ENCODE measurements at regions not wholly inside any gene's neighbourhood (a gene's known extent, or its start where the extent isn't known, plus 50 kb on each side); places are given as distances from the start of the nearest gene placed in this dataset.
A peak's percentile ranks its signal among the peaks of the same experiment; 100 is the strongest.
"Not testable (repeated sequence)": the region's sequence is repeated elsewhere in the genome, so short reads cannot be mapped to it uniquely, and the experiment has no call there.

DNA sequence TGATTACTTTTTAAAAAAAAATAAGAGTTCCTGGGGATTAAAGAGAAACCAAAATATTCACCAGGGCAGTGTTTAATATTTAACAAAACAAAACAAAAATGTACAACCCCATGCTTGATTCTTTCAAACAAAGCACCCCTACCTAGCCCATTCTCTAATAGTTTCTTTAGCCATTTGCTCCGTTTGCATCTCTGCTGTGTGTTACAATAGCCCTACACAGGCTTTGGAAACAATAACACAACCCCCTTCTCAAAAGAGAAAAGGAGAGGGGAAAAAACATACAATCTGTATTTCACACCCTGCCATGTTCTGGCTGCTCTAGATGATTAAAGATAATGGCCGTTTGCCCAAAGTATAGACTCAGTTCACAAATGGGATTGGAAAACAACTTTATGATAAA is 302.9 kb downstream of the CPS1 start:
- no peaks in the 10 kb centered on the region for H3K9me3 ChIP-seq (replicated peaks; ENCODE audit: control insufficient read depth, low read depth, low read length)
- no peak overlapping the region for H3K27ac ChIP-seq (ENCODE audit: low read length)
- H3K4me3 ChIP-seq (ENCODE audit: low read length), result no peak overlapping the region
- no peaks in the 10 kb centered on the region for H3K27me3 ChIP-seq (ENCODE audit: control insufficient read depth, insufficient read depth, low read length)
- no peaks in the 10 kb centered on the region for H3K36me3 ChIP-seq (ENCODE audit: control insufficient read depth, insufficient read depth, low read length)
- H3K4me1 ChIP-seq (ENCODE audit: control insufficient read depth, insufficient read depth, low read length), result no peaks in the 10 kb centered on the region
- DNase-seq, result no peak
- no CpG with 5 or more reads among the region's 2 CpGs for WGBS (ENCODE audit: insufficient coverage)

GRCh38 chr2:210860276-210860675 is 303.9 kb downstream of the CPS1 start:
- no peaks in the 10 kb centered on the region for H3K27me3 ChIP-seq (ENCODE audit: control insufficient read depth, insufficient read depth, low read length)
- no peaks in the 10 kb centered on the region for H3K4me1 ChIP-seq (ENCODE audit: control insufficient read depth, insufficient read depth, low read length)
- H3K36me3 ChIP-seq (ENCODE audit: control insufficient read depth, insufficient read depth, low read length), result no peaks in the 10 kb centered on the region
- H3K27ac ChIP-seq (ENCODE audit: low read length), result no peak overlapping the region
- no CpG with 5 or more reads among the region's 5 CpGs for WGBS (ENCODE audit: insufficient coverage)
- no peak overlapping the region for H3K4me3 ChIP-seq (ENCODE audit: low read length)
- no peak for DNase-seq
- H3K9me3 ChIP-seq (replicated peaks; ENCODE audit: control insufficient read depth, low read depth, low read length), result no peaks in the 10 kb centered on the region

- Histone ChIP-seq H3K27me3 (ENCODE audit: control insufficient read depth, insufficient read depth, low read length) (no peaks in the 10 kb centered on the region), H3K36me3 (ENCODE audit: control insufficient read depth, insufficient read depth, low read length) (no peaks in the 10 kb centered on the region), H3K4me3 (ENCODE audit: low read length) (no peak overlapping the region), H3K4me1 (ENCODE audit: control insufficient read depth, insufficient read depth, low read length) (no peaks in the 10 kb centered on the region), H3K27ac (ENCODE audit: low read length) (no peak overlapping the region), H3K9me3 (replicated peaks; ENCODE audit: control insufficient read depth, low read depth, low read length) (no peaks in the 10 kb centered on the region)
- no CpG with 5 or more reads among the region's 2 CpGs for WGBS (ENCODE audit: insufficient coverage)
- DNase-seq, result peak; percentile 5
Observed at GRCh38 chr2:210861038-210861665, 304.8 kb downstream of the CPS1 start.

- peak; percentile 4 for DNase-seq
- Histone ChIP-seq H3K4me3 (ENCODE audit: low read length) (no peak overlapping the region), H3K4me1 (ENCODE audit: control insufficient read depth, insufficient read depth, low read length) (no peaks in the 10 kb centered on the region), H3K27me3 (ENCODE audit: control insufficient read depth, insufficient read depth, low read length) (no peaks in the 10 kb centered on the region), H3K27ac (ENCODE audit: low read length) (no peak overlapping the region), H3K9me3 (replicated peaks; ENCODE audit: control insufficient read depth, low read depth, low read length) (no peaks in the 10 kb centered on the region), H3K36me3 (ENCODE audit: control insufficient read depth, insufficient read depth, low read length) (no peaks in the 10 kb centered on the region)
- WGBS (ENCODE audit: insufficient coverage), result no CpG with 5 or more reads among the region's 2 CpGs
Observed at GRCh38 chr2:210862283-210863065, 306.1 kb downstream of the CPS1 start.

- no peak overlapping the region for H3K27ac ChIP-seq (ENCODE audit: low read length)
- H3K4me3 ChIP-seq (ENCODE audit: low read length), result no peak overlapping the region
- no peaks in the 10 kb centered on the region for H3K36me3 ChIP-seq (ENCODE audit: control insufficient read depth, insufficient read depth, low read length)
- no peak for DNase-seq
- H3K27me3 ChIP-seq (ENCODE audit: control insufficient read depth, insufficient read depth, low read length), result no peaks in the 10 kb centered on the region
- H3K9me3 ChIP-seq (replicated peaks; ENCODE audit: control insufficient read depth, low read depth, low read length), result no peaks in the 10 kb centered on the region
- WGBS (ENCODE audit: insufficient coverage), result no CpG with 5 or more reads among the region's 1 CpG
- no peaks in the 10 kb centered on the region for H3K4me1 ChIP-seq (ENCODE audit: control insufficient read depth, insufficient read depth, low read length)
Observed at GRCh38 chr2:210863283-210863682, 306.9 kb downstream of the CPS1 start.

DNA sequence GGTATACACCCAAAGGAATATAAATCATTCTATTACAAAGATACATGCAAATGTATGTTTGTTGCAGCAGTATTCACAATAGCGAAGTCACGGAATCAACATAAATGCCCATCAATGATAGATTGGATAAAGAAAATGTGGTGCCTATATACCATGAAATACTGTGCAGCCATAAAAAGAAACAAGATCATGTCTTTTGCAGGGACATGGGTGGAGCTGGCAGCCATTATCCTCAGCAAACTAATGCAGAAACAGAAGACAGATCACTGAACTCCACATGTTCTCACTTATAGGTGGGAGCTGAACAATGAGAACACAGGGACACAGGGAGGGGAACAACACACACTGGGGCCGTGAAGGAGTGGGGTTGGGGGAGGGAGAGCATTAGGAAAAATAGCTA is 315.2 kb downstream of the CPS1 start:
- not testable (repeated sequence) for DNase-seq; H3K27ac ChIP-seq (ENCODE audit: low read length); H3K4me1 ChIP-seq (ENCODE audit: control insufficient read depth, insufficient read depth, low read length); H3K36me3 ChIP-seq (ENCODE audit: control insufficient read depth, insufficient read depth, low read length); H3K4me3 ChIP-seq (ENCODE audit: low read length); H3K9me3 ChIP-seq (replicated peaks; ENCODE audit: control insufficient read depth, low read depth, low read length); H3K27me3 ChIP-seq (ENCODE audit: control insufficient read depth, insufficient read depth, low read length)
- WGBS (ENCODE audit: insufficient coverage), result no CpG with 5 or more reads among the region's 3 CpGs

- Histone ChIP-seq H3K27ac (ENCODE audit: low read length) (no peak overlapping the region), H3K4me3 (ENCODE audit: low read length) (no peak overlapping the region), H3K9me3 (replicated peaks; ENCODE audit: control insufficient read depth, low read depth, low read length) (no peaks in the 10 kb centered on the region), H3K27me3 (ENCODE audit: control insufficient read depth, insufficient read depth, low read length) (no peaks in the 10 kb centered on the region), H3K4me1 (ENCODE audit: control insufficient read depth, insufficient read depth, low read length) (no peaks in the 10 kb centered on the region), H3K36me3 (ENCODE audit: control insufficient read depth, insufficient read depth, low read length) (no peaks in the 10 kb centered on the region)
- no peak for DNase-seq
- WGBS (ENCODE audit: insufficient coverage), result no CpG with 5 or more reads among the region's 1 CpG
Observed at GRCh38 chr2:210873631-210874030, 317.2 kb downstream of the CPS1 start.

DNA sequence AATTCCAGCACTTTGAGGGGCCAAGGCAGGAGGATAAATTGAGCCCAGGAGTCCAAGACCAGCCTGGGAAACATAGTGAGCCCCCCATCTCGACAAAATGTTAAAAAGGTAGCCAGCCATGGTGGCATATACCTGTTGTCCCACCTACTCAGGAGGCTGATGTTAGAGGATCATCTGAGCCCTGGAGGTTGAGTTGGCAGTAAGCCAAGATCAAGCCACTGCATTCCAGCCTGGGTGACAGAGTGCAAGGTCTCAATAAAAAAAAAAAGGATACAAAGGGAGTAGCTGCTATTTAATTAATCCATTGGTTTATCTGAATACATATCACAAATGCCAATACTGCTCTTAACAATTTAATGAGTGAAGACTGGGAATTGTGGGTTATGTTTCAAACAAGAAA is 327.8 kb downstream of the CPS1 start:
- Histone ChIP-seq H3K36me3 (ENCODE audit: control insufficient read depth, insufficient read depth, low read length) (no peaks in the 10 kb centered on the region), H3K27me3 (ENCODE audit: control insufficient read depth, insufficient read depth, low read length) (no peaks in the 10 kb centered on the region), H3K27ac (ENCODE audit: low read length) (no peak overlapping the region), H3K9me3 (replicated peaks; ENCODE audit: control insufficient read depth, low read depth, low read length) (no peaks in the 10 kb centered on the region), H3K4me1 (ENCODE audit: control insufficient read depth, insufficient read depth, low read length) (no peaks in the 10 kb centered on the region), H3K4me3 (ENCODE audit: low read length) (no peak overlapping the region)
- WGBS (ENCODE audit: insufficient coverage), result 100% methylated on average over 1 of the region's 1 CpG
- DNase-seq, result no peak

GRCh38 chr2:210888035-210888434 is 331.6 kb downstream of the CPS1 start:
- H3K36me3 ChIP-seq (ENCODE audit: control insufficient read depth, insufficient read depth, low read length), result no peaks in the 10 kb centered on the region
- no peak overlapping the region for H3K4me3 ChIP-seq (ENCODE audit: low read length)
- H3K4me1 ChIP-seq (ENCODE audit: control insufficient read depth, insufficient read depth, low read length), result no peaks in the 10 kb centered on the region
- no peaks in the 10 kb centered on the region for H3K9me3 ChIP-seq (replicated peaks; ENCODE audit: control insufficient read depth, low read depth, low read length)
- no peak overlapping the region for H3K27ac ChIP-seq (ENCODE audit: low read length)
- WGBS (ENCODE audit: insufficient coverage), result 82% methylated on average over 3 of the region's 6 CpGs
- DNase-seq, result no peak
- H3K27me3 ChIP-seq (ENCODE audit: control insufficient read depth, insufficient read depth, low read length), result no peaks in the 10 kb centered on the region

GRCh38 chr2:210895132-210895531 is 338.7 kb downstream of the CPS1 start:
- H3K4me1 ChIP-seq (ENCODE audit: control insufficient read depth, insufficient read depth, low read length), result no peaks in the 10 kb centered on the region
- no peaks in the 10 kb centered on the region for H3K27me3 ChIP-seq (ENCODE audit: control insufficient read depth, insufficient read depth, low read length)
- DNase-seq, result no peak
- no peaks in the 10 kb centered on the region for H3K36me3 ChIP-seq (ENCODE audit: control insufficient read depth, insufficient read depth, low read length)
- no peak overlapping the region for H3K27ac ChIP-seq (ENCODE audit: low read length)
- H3K4me3 ChIP-seq (ENCODE audit: low read length), result no peak overlapping the region
- H3K9me3 ChIP-seq (replicated peaks; ENCODE audit: control insufficient read depth, low read depth, low read length), result no peaks in the 10 kb centered on the region
- 58% methylated on average over 2 of the region's 5 CpGs for WGBS (ENCODE audit: insufficient coverage)

Measured in muscle of leg (tissue), 3 donors.